Trophoblast cell (in vitro differentiated cells and primary cell): ENCODE measurements at regions not wholly inside any gene's neighbourhood (a gene's known extent, or its start where the extent isn't known, plus 50 kb on each side); places are given as distances from the start of the nearest gene placed in this dataset.

ENCODE experiments used
- DNase-seq, 2 donors: peaks; one replicate each; pipeline ENCODE4 v3.0.0-alpha.2; 2016
- H2AFZ ChIP-seq: 2 replicates; pipeline ENCODE4 v1.6.1; 2013; ENCODE audit warnings: low read length, moderate library complexity, mild to moderate bottlenecking; ENCODE audit not compliant: insufficient read depth, poor library complexity
- H2AK5ac ChIP-seq: 2 replicates; pipeline ENCODE4 v1.6.1; 2013; ENCODE audit warnings: mild to moderate bottlenecking, low read length
- H2BK120ac ChIP-seq: 2 replicates; pipeline ENCODE4 v1.6.1; 2013; ENCODE audit warnings: low read length, mild to moderate bottlenecking, moderate library complexity; ENCODE audit not compliant: insufficient read depth, poor library complexity
- H2BK12ac ChIP-seq: 2 replicates; pipeline ENCODE4 v1.6.1; 2013; ENCODE audit warnings: mild to moderate bottlenecking, low read length, moderate library complexity
- H2BK5ac ChIP-seq: 2 replicates; pipeline ENCODE4 v1.6.1; 2013; ENCODE audit warnings: low read length, low read depth, moderate library complexity, mild to moderate bottlenecking; ENCODE audit not compliant: poor library complexity
- H3K14ac ChIP-seq: 2 replicates; pipeline ENCODE4 v1.6.1; 2013; ENCODE audit warnings: mild to moderate bottlenecking, low read length
- H3K18ac ChIP-seq: 2 replicates; pipeline ENCODE4 v1.6.1; 2013; ENCODE audit warnings: mild to moderate bottlenecking, low read length
- H3K23ac ChIP-seq: 2 replicates; pipeline ENCODE4 v1.6.1; 2013; ENCODE audit warnings: low read length
- H3K27ac ChIP-seq: 2 replicates; pipeline ENCODE4 v1.5.1; 2013; ENCODE audit warnings: low read depth, mild to moderate bottlenecking, inconsistent platforms, low read length, moderate library complexity
- H3K27me3 ChIP-seq: 2 replicates; pipeline ENCODE4 v1.6.1; 2013; ENCODE audit warnings: inconsistent platforms, mild to moderate bottlenecking, low read length, moderate library complexity; ENCODE audit not compliant: insufficient read depth
- H3K36me3 ChIP-seq, 2 experiments: 1 replicate in 1 of 2; 2 replicates in 1 of 2; pipeline ENCODE4 v1.6.1; 2013; ENCODE audit warnings: low read length in 2 of 2, mild to moderate bottlenecking in 2 of 2, moderate library complexity in 1 of 2; ENCODE audit not compliant: insufficient read depth in 2 of 2, control insufficient read depth in 1 of 2
- H3K4ac ChIP-seq: 2 replicates; pipeline ENCODE4 v1.6.1; 2013; ENCODE audit warnings: low read depth, mild to moderate bottlenecking, low read length, moderate library complexity
- H3K4me1 ChIP-seq, 2 experiments: 1 replicate in 1 of 2; 2 replicates in 1 of 2; pipeline ENCODE4 v1.6.1; 2013; ENCODE audit warnings: low read length in 2 of 2, mild to moderate bottlenecking in 2 of 2, moderate library complexity in 1 of 2; ENCODE audit not compliant: insufficient read depth in 2 of 2, control insufficient read depth in 1 of 2
- H3K4me2 ChIP-seq: 2 replicates; pipeline ENCODE4 v1.6.1; 2013; ENCODE audit warnings: inconsistent platforms, mild to moderate bottlenecking, low read length, moderate library complexity
- H3K4me3 ChIP-seq: 2 replicates; pipeline ENCODE4 v1.5.1; 2013; ENCODE audit warnings: mild to moderate bottlenecking, low read depth, low read length, inconsistent platforms
- H3K79me1 ChIP-seq: one replicate; pipeline ENCODE4 v1.6.1; 2013; ENCODE audit warnings: low read length
- H3K79me2 ChIP-seq: 2 replicates; pipeline ENCODE4 v1.6.1; 2013; ENCODE audit warnings: low read length, mild to moderate bottlenecking; ENCODE audit not compliant: control insufficient read depth, insufficient read depth, poor library complexity
- H3K9ac ChIP-seq: 2 replicates; pipeline ENCODE4 v1.6.1; 2013; ENCODE audit warnings: mild to moderate bottlenecking, low read length
- H3K9me3 ChIP-seq: 2 replicates; pipeline ENCODE4 v1.6.1; 2013; ENCODE audit warnings: low read depth, mild to moderate bottlenecking, control low read depth, inconsistent platforms, low read length; ENCODE audit not compliant: insufficient read depth
- H4K12ac ChIP-seq: 2 replicates; pipeline ENCODE4 v1.6.1; 2013; ENCODE audit warnings: low read depth, mild to moderate bottlenecking, low read length, moderate library complexity
- H4K8ac ChIP-seq: 2 replicates; pipeline ENCODE4 v1.6.1; 2013; ENCODE audit warnings: low read depth, mild to moderate bottlenecking, low read length, moderate library complexity
- H4K91ac ChIP-seq: one replicate; pipeline ENCODE4 v1.6.1; 2013; ENCODE audit warnings: low read depth, mild to moderate bottlenecking, low read length, moderate library complexity
- WGBS: extraction: QIAGEN DNeasy Blood & Tissue Kit; methylation state at CpG from one replicate; pipeline ENCODE4 v1.1.7; 2013; ENCODE audit warnings: missing lambda C conversion rate; ENCODE audit not compliant: insufficient read length, insufficient coverage; ENCODE audit errors: extremely low coverage; 5-methylcytosine and 5-hydroxymethylcytosine counted together

DNA sequence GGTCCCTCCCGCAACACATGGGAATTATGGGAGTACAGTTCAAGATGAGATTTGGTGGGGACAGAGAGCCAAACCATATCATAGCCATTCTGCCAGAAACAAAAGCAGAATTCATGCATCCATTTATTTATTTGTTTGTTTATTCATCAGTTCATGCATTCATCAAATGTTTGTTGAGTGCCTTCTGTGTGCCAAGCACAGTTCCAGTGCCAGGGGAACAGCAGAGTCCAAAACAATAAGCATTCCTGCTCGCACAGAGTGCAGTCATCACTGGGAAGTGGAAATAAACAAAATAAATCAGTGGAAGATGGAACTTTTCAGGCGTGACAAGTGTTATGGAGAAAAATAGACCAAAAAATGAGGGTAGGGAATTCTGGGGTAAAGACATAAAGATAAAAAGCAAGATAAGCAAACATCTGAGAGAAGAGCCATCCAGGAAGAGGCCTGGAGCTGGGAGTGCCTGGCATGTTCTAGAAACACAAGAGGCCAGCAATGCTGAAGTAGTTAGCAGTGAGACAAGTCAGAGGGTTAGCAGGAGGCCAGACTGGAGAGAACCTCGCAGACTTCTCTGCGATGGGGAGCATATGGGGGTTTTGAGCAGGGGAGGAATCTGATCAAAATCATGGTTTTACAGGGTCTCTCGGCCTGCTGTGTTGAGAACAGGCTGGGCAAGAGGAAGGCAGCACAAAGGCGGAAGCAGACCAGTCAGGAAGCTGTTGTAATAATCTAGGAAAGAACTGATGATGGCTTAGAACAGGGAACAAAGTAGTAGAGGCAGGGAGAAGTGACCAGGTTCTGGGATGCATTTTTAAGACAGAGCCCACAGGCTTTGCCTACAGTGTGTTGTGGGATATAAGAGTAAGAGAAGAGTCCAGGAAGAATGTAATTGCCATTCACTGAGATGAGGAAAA, 113.2 kb downstream of the GLUL start:
- no peak overlapping the region for H2BK5ac ChIP-seq
- no peak overlapping the region for H3K4me2 ChIP-seq
- no peak overlapping the region for H3K4ac ChIP-seq
- no peak overlapping the region for H2BK120ac ChIP-seq
- no peak overlapping the region for H3K18ac ChIP-seq
- H3K4me3 ChIP-seq = no peak overlapping the region
- H2AK5ac ChIP-seq = no peak overlapping the region
- H3K9ac ChIP-seq = no peak overlapping the region
- no peak overlapping the region for H4K91ac ChIP-seq
- H2BK12ac ChIP-seq = no peak overlapping the region
- H3K23ac ChIP-seq = no peak overlapping the region
- H2AFZ ChIP-seq = no peak overlapping the region
- no peaks in the 10 kb centered on the region for H3K79me2 ChIP-seq
- no peaks in the 10 kb centered on the region for H3K4me1 ChIP-seq
- H3K36me3 ChIP-seq = no peaks in the 10 kb centered on the region
- WGBS = no CpG with 5 or more reads among the region's 7 CpGs
- H3K27me3 ChIP-seq = no peaks in the 10 kb centered on the region
- H4K8ac ChIP-seq = no peak overlapping the region
- no peaks in the 10 kb centered on the region for H3K79me1 ChIP-seq
- DNase-seq = no peak
- no peaks in the 10 kb centered on the region for H3K9me3 ChIP-seq
- H3K14ac ChIP-seq = no peak overlapping the region
- no peak overlapping the region for H4K12ac ChIP-seq
- no peak overlapping the region for H3K27ac ChIP-seq

DNA sequence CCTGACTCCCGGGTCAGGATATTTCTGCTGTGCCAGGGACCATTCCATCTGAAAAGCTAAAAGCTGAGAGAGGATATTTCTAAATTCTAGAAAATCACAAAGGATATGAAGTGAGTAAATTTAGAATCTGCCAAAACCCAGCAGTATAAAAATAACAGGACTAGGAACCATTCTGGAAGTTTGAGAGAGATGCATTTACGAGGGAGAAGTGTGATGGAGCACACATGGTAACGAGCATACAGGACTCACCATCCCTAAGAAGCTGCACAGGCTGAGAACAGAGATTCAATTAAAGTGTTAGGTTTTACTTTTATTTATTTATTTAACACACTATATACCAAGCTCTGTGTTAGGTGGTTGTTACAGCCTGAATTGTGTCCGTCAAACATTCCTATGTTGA, 116.3 kb downstream of the GLUL start:
- Histone ChIP-seq H3K4me1 (no peaks in the 10 kb centered on the region), H3K4me3 (no peak overlapping the region), H3K36me3 (no peaks in the 10 kb centered on the region), H3K18ac (no peak overlapping the region), H3K27ac (no peak overlapping the region), H3K14ac (no peak overlapping the region), H3K23ac (no peak overlapping the region), H3K4ac (no peak overlapping the region), H3K9me3 (no peaks in the 10 kb centered on the region), H3K9ac (no peak overlapping the region), H2AFZ (no peak overlapping the region), H3K4me2 (no peak overlapping the region), H4K8ac (no peak overlapping the region), H3K79me2 (no peaks in the 10 kb centered on the region), H2BK12ac (no peak overlapping the region), H4K91ac (no peak overlapping the region), H2AK5ac (no peak overlapping the region), H4K12ac (no peak overlapping the region), H3K79me1 (no peaks in the 10 kb centered on the region), H2BK120ac (no peak overlapping the region), H2BK5ac (no peak overlapping the region), H3K27me3 (no peaks in the 10 kb centered on the region)
- DNase-seq = no peak
- WGBS = no CpG with 5 or more reads among the region's 4 CpGs

- Histone ChIP-seq H3K79me2 (no peaks in the 10 kb centered on the region), H4K8ac (no peak overlapping the region), H3K4me1 (no peaks in the 10 kb centered on the region), H3K9me3 (no peaks in the 10 kb centered on the region), H3K18ac (no peak overlapping the region), H2BK5ac (no peak overlapping the region), H2AFZ (no peak overlapping the region), H3K79me1 (no peaks in the 10 kb centered on the region), H3K23ac (no peak overlapping the region), H2AK5ac (no peak overlapping the region), H2BK120ac (no peak overlapping the region), H4K91ac (no peak overlapping the region), H3K4me2 (no peak overlapping the region), H3K4ac (no peak overlapping the region), H3K27ac (no peak overlapping the region), H4K12ac (no peak overlapping the region), H3K9ac (no peak overlapping the region), H2BK12ac (no peak overlapping the region), H3K4me3 (no peak overlapping the region), H3K14ac (no peak overlapping the region), H3K36me3 (no peaks in the 10 kb centered on the region), H3K27me3 (no peaks in the 10 kb centered on the region)
- WGBS = no CpG with 5 or more reads among the region's 6 CpGs
- DNase-seq = no peak
These were observed 117.0 kb downstream of the GLUL start for GRCh38 chr1:182274618-182275017.

DNA sequence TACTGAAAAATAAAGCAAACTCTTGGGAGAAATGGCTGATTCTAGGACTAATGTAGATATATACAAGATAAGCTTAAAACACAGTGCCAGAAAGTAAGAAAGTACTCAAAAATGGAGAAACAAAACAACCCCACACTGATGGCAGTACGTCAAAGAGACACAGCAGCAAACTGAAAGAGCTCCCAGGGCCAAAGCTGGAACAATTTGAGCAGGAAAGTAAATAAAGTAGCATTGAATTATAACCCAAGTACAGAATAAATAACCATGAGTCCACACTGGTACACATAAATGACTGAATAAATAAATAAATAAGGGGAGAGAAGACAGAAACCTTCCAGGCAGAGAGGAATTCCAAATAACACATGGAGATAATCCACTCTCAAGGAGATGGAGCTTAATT, 120.9 kb downstream of the GLUL start:
- no peak overlapping the region for H4K8ac ChIP-seq
- no peak overlapping the region for H2AK5ac ChIP-seq
- no peak overlapping the region for H4K91ac ChIP-seq
- H3K18ac ChIP-seq = no peak overlapping the region
- no peaks in the 10 kb centered on the region for H3K9me3 ChIP-seq
- no peak for DNase-seq
- no peaks in the 10 kb centered on the region for H3K79me2 ChIP-seq
- no peaks in the 10 kb centered on the region for H3K36me3 ChIP-seq
- no peak overlapping the region for H3K4ac ChIP-seq
- H2BK5ac ChIP-seq = no peak overlapping the region
- no peak overlapping the region for H2BK12ac ChIP-seq
- H2AFZ ChIP-seq = no peak overlapping the region
- no peak overlapping the region for H3K4me2 ChIP-seq
- no peak overlapping the region for H2BK120ac ChIP-seq
- H3K4me3 ChIP-seq = no peak overlapping the region
- H3K4me1 ChIP-seq = no peaks in the 10 kb centered on the region
- no peak overlapping the region for H4K12ac ChIP-seq
- no peak overlapping the region for H3K23ac ChIP-seq
- no peaks in the 10 kb centered on the region for H3K79me1 ChIP-seq
- H3K27me3 ChIP-seq = no peaks in the 10 kb centered on the region
- WGBS = no CpG with 5 or more reads among the region's 1 CpG
- no peak overlapping the region for H3K27ac ChIP-seq
- H3K14ac ChIP-seq = no peak overlapping the region
- no peak overlapping the region for H3K9ac ChIP-seq
